ENCODE measurements at regions not wholly inside any gene's neighbourhood (a gene's known extent, or its start where the extent isn't known, plus 50 kb on each side); places are given as distances from the start of the nearest gene placed in this dataset.
"Not testable (repeated sequence)": the region's sequence is repeated elsewhere in the genome, so short reads cannot be mapped to it uniquely, and the experiment has no call there.

DNA sequence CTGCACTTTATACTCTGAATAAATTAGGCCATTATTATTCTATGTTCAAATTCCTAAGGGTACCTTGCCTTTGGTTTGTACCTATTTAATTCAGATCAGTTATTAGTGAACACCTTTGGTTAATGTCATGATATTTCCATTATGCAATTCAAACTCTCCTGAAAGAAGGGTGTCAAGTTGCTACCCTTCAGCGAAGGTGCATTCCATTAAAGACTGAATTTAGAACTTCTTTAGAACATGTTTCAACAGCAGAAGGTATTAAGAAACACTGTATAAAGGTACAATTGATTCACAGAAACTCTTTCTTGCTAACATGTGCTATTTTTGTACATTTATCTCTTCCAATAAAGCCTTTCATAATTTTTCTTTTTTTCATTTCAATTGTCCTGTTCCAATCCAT is 1545.4 kb upstream of the PCDH10 start:
- DNase-seq = no peak

DNA sequence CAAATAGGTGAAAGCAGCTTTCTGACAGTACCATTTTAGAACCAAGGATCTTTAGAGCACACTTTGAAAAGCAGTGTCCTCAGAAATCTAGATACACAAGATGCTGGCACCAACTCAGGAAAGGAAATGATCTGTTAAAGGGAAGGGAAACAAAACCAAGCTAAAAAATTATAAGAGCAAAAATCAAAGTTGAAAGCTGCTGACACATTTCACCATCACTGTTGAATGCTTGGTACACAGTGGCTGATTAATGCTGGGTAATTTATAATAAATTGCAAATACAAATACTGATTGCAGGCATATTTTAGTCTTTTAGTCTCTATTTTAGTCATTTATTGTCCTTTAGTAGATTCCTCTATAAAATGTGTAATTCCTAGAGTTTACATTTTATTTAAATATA is 1540.1 kb upstream of the PCDH10 start:
- DNase-seq = no peak

GRCh38 chr4:131610517-131610916 is 1538.6 kb upstream of the PCDH10 start:
- not testable (repeated sequence) for DNase-seq

GRCh38 chr4:131613086-131613823 is 1535.8 kb upstream of the PCDH10 start:
- DNase-seq = no peak

DNA sequence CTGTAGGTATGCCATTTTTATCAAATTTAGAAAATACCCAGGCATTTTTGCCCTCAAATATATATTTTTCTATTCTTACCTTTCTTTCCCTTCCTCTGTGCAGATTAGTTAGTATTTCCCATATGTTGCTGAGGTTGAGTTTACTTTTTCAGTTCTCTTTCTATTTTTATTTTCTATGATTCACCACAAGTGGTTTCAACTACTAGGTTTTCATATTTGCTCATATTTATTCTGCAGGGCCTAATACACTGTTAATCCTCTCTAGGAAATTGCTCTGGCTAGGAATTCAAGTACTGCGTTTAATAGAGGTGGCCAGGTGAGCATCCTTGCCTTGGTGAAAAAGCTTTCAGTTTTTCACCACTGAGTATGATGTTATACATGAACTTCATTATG is 1535.3 kb upstream of the PCDH10 start:
- DNase-seq = no peak

GRCh38 chr4:131632877-131633276 is 1516.2 kb upstream of the PCDH10 start:
- no peak for DNase-seq

GRCh38 chr4:131635191-131635590 is 1513.9 kb upstream of the PCDH10 start:
- DNase-seq = no peak

DNA sequence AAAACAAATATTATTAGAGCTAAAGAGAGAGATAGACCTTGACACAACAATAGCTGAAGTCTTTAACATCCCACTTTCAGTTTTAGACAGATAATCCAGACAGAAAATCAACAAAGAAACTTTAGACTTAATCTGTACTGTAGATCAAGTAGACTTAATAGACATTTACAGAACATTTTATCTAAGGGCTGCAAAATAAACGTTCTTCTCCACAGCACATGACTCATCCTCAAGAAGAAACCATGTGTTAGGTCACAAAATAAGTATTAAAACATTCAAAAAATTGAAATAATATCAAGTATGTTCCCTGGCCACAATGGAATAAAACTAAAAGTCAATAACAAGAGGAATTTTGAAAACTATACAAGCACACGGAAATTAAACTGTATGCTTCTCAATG is 1510.3 kb upstream of the PCDH10 start:
- DNase-seq = no peak

DNA sequence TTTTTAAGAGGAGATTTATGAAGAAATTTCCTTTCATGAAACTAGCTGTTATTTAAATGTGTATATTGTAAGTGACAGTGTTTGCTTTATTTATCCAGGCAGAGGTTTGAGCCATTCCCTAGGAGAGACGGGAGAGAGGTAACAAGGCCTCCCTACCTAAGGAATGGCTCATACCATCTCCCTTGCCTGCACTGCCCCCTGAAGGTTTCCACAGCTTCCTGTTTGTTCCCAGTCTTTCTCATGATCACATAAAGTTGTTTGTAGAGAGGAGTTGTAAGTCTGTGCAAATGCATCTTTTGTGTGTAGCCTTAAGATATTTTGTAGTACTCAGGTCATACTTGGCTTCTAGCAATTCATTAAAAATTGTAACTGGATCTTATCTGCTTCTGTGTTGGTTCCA is 1504.5 kb upstream of the PCDH10 start:
- DNase-seq = no peak

DNA sequence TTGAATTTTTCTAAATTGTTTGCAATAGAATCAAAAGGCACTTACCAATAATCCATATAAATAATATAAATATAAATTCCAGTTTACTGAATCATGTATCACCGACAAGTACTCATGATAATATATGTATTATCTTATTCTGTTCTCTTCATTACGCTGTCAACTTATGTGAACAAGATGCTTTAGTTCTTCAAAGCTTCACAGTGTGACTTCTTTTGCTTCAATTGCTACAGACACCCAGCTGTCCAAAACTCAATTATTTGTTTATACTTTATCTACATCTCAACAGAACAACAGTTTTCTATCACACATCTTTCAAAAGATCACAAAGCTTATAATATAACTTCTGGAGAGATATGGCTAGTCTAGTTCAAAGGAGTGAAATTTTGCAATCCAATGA is 1499.9 kb upstream of the PCDH10 start:
- no peak for DNase-seq

DNA sequence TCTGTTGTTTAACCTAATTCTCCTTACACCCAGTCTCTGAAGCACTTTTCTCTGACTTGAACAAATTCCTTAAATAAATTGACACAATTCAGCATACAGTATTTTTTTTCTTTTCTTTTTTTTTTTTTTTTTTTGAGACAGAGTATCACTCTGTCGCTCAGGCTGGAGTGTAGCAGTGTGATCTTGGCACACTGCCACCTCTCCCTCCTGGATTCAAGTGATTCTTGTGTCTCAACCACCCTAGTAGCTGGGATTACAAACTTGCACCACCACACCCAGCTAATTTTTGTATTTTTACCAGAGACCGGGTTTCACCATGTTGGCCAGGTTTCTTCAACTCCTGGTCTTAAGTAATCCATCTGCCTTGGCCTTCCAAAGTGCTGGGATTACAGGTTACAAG is 1498.1 kb upstream of the PCDH10 start:
- DNase-seq = no peak

GRCh38 chr4:131683314-131683713 is 1465.8 kb upstream of the PCDH10 start:
- DNase-seq = not testable (repeated sequence)

DNA sequence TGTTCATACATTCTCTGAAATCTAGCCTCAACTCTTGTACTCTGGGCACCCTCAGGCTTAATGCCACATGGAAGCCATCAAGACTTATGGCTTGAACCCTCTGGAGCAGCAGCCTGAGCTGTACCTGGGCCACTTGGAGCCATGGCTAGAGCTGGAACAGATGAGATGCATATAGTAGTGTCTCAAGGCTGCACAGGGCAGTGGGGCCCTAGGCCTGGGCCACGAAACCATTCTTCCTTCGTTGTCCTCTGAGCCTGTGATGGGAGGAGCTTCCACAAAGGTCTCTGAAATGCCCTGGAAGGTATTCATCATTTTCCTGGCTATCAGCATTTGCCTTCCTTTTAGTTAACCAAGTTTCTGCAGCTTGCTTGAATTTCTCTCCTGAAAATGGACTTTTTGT is 1427.2 kb upstream of the PCDH10 start:
- DNase-seq = no peak

GRCh38 chr4:131723069-131723468 is 1426.0 kb upstream of the PCDH10 start:
- not testable (repeated sequence) for DNase-seq

DNA sequence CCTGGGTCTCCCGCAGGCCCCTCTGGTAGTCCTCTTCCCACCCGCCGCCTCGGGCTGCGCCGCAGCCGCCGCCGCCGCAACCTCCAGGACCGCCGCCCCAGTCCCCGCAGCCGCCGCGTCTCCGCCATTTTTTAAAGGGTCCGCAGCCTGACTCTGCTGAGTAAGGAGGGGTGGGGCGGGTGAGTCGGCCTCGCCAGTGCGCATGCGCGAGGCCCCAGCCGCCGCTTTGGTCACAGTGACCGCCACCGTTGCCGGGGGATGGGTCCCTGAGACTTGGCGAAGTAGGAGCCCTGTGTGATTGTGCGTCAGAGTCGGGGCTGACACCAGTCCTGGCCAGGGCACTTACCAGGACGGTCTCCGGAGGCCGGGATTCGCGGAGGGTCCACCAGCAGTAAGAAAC is 1424.2 kb upstream of the PCDH10 start:
- DNase-seq = not testable (repeated sequence)

DNA sequence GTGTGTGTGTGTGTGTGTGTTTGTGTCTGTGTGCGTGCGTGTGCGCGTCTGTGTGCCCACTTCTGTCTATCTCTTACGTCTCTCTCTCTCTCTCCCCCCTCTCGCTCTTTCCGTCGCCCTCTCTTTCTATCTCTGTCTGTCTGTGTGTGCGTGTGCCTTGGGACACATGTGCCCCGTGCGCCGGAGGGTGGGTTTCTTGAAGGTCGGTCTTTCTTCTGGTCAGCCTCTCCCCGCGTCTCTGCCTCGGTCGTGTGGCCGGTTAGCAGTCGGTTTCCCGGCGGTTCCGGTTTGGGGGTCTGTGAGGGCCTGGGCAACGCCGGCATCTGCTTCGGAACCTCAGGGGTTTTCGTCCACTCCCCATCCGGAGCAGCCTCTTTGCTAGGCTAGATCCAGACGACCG is 1423.6 kb upstream of the PCDH10 start:
- DNase-seq = not testable (repeated sequence)

GRCh38 chr4:131726940-131727339 is 1422.2 kb upstream of the PCDH10 start:
- not testable (repeated sequence) for DNase-seq

DNA sequence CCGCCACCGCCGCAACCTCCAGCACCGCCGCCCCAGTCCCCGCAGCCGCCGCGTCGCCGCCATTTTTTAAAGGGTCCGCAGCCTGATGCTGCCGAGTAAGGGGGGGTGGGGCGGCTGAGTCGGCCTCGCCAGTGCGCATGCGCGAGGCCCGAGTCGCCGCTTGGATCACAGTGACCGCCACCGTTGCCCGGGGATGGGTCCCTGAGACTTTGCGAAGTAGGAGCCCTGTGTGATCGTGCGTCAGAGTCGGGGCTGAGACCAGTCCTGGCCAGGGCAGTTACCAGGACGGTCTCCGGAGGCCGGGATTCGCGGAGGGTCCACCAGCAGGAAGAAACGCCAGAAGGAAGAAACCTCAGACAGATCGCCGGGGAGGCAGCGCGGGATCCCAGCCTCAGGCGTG is 1421.7 kb upstream of the PCDH10 start:
- not testable (repeated sequence) for DNase-seq

DNA sequence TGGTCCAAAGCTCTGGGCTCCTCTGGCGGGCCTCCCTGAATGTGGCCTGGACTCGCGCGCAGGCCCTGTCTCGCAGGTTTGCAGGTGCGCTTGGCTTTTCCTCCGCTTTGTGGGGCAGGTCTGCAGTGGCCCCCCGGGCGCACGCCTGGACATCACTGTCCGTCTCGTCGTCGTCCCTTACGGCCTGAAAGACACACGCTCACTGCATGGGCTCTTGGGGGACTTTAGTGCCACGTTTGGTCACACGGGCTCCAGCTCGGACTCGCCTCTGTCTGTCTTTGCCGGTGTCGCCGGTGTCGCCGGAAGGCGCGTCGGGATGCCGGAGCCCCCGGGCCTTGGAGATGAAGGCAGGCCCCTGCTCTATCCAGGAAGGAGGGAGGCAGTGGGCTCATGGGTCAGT is 1419.9 kb upstream of the PCDH10 start:
- not testable (repeated sequence) for DNase-seq

DNA sequence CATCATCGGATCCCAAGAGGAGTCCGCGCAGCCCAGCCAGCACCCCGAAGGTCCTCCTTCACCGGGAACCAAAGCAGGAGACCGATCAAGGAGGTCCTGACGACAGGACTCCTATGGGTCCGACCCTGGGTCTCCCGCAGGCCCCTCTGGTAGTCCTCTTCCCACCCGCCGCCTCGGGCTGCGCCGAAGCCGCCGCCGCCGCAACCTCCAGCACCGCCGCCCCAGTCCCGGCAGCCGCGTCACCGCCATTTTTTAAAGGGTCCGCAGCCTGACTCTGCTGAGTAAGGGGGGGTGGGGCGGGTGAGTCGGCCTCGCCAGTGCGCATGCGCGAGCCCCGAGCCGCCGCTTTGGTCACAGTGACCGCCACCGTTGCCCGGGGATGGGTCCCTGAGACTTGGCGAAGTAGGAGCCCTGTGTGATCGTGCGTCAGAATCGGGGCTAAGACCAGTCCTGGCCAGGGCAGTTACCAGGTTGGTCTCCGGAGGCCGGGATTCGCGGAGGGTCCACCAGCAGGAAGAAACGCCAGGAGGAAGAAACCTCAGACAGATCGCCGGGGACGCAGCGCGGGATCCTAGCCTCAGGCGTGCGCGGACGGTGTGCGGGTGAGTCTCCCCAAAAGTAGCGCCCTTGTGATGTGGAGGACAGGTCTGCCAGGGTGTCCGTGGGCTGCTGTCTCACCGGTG is 1419.2 kb upstream of the PCDH10 start:
- not testable (repeated sequence) for DNase-seq

DNA sequence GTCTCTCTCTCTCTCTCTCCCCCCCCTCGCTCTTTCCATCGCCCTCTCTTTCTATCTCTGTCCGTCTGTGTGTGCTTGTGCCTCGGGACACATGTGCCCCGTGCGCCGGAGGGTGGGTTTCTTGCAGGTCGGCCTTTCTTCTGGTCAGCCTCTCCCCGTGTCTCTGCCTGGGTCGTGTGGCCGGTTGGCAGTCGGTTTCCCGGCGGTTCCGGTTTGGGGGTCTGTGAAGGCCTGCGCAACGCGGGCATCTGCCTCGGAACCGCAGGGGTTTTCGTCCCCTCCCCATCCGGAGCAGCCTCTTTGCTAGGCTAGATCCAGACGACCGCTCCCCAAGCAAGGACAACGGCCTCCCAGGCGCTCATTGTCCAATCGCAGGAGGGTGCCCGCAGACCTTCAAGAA is 1418.5 kb upstream of the PCDH10 start:
- not testable (repeated sequence) for DNase-seq

DNA sequence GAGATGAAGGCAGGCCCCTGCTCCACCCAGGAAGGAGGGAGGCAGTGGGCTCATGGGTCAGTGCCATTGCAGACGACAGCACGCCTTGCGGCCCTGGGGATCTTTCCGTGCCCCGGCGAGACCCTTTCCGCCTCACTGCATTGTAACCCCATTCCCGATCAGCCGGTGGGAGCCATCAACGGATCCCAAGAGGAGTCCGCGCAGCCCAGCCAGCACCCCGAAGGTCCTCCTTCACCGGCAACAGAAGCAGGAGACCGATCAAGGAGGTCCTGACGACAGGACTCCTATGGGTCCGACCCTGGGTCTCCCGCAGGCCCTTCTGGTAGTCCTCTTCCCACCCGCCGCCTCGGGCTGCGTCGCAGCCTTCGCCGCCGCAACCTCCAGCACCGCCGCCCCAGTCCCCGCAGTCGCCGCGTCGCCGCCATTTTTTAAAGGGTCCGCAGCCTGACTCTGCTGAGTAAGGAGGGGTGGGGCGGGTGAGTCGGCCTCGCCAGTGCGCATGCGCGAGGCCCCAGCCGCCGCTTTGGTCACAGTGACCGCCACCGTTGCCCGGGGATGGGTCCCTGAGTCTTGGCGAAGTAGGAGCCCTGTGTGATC is 1417.0 kb upstream of the PCDH10 start:
- not testable (repeated sequence) for DNase-seq

- not testable (repeated sequence) for DNase-seq
Observed at GRCh38 chr4:131734321-131734720, 1414.8 kb upstream of the PCDH10 start.

DNA sequence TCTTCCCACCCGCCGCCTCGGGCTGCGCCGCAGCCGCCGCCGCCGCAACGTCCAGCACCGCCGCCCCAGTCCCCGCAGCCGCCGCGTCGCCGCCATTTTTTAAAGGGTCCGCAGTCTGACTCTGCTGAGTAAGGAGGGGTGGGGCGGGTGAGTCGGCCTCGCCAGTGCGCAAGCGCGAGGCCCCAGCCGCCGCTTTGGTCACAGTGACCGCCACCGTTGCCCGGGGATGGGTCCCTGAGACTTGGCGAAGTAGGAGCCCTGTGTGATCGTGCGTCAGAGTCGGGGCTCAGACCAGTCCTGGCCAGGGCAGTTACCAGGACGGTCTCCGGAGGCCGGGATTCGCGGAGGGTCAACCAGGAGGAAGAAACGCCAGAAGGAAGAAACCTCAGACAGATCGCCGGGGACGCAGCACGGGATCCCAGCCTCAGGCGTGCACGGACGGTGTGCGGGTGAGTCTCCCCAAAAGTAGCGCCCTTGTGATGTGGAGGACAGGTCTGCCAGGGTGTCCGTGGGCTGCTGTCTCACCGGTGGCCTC is 1414.2 kb upstream of the PCDH10 start:
- DNase-seq = not testable (repeated sequence)

Data from GF-D8 (cell line).